Kidney epithelial cell (primary cell): ENCODE measurements at regions not wholly inside any gene's neighbourhood (a gene's known extent, or its start where the extent isn't known, plus 50 kb on each side); places are given as distances from the start of the nearest gene placed in this dataset.

ENCODE experiments used
- DNase-seq: peaks from one replicate; pipeline ENCODE4 v3.0.0-alpha.2; 2010; ENCODE audit warnings: low read depth
- H3K27me3 ChIP-seq: 2 replicates; pipeline ENCODE4 v1.6.0; 2011; ENCODE audit warnings: low read length; ENCODE audit not compliant: control insufficient read depth, insufficient read depth
- H3K36me3 ChIP-seq: 2 replicates; pipeline ENCODE4 v1.5.1; 2011; ENCODE audit warnings: low read length; ENCODE audit not compliant: control insufficient read depth, insufficient read depth
- H3K4me3 ChIP-seq: 2 replicates; pipeline ENCODE4 v1.5.1; 2011; ENCODE audit warnings: low read depth, mild to moderate bottlenecking, control low read depth, low read length
- CTCF ChIP-seq: IDR thresholded peaks from 2 replicates; pipeline ENCODE4 v1.5.1; 2011; ENCODE audit warnings: mild to moderate bottlenecking, moderate library complexity, low read length, control low read depth, inconsistent platforms; ENCODE audit not compliant: insufficient read depth, poor library complexity, severe bottlenecking

GRCh38 chr10:29119374-29119773 is 169.5 kb upstream of the LYZL1 start:
- peak; percentile 38 for TF ChIP-seq CTCF
- Histone ChIP-seq H3K4me3 (no peak overlapping the region), H3K36me3 (no peaks in the 10 kb centered on the region), H3K27me3 (no peaks in the 10 kb centered on the region)
- no peak for DNase-seq

- H3K4me3 ChIP-seq, result no peak overlapping the region
- no peak for DNase-seq
- TF ChIP-seq CTCF, result no peak
- no peaks in the 10 kb centered on the region for H3K27me3 ChIP-seq
- no peaks in the 10 kb centered on the region for H3K36me3 ChIP-seq
Observed at GRCh38 chr10:29120216-29120615, 168.7 kb upstream of the LYZL1 start.

GRCh38 chr10:29124864-29125263 is 164.0 kb upstream of the LYZL1 start:
- DNase-seq, result no peak
- Histone ChIP-seq H3K27me3 (no peaks in the 10 kb centered on the region), H3K4me3 (no peak overlapping the region), H3K36me3 (no peaks in the 10 kb centered on the region)
- no peak for TF ChIP-seq CTCF

- no peak for DNase-seq
- Histone ChIP-seq H3K36me3 (no peaks in the 10 kb centered on the region), H3K27me3 (no peaks in the 10 kb centered on the region), H3K4me3 (no peak overlapping the region)
- no peak for TF ChIP-seq CTCF
Observed at GRCh38 chr10:29127037-29127700, 161.7 kb upstream of the LYZL1 start.

- no peaks in the 10 kb centered on the region for H3K36me3 ChIP-seq
- H3K27me3 ChIP-seq, result no peaks in the 10 kb centered on the region
- no peak for DNase-seq
- TF ChIP-seq CTCF, result no peak
- no peak overlapping the region for H3K4me3 ChIP-seq
Observed at GRCh38 chr10:29127731-29128130, 161.1 kb upstream of the LYZL1 start.

GRCh38 chr10:29130190-29130673 is 158.6 kb upstream of the LYZL1 start:
- Histone ChIP-seq H3K4me3 (no peak overlapping the region), H3K36me3 (no peaks in the 10 kb centered on the region), H3K27me3 (no peaks in the 10 kb centered on the region)
- peak; percentile 66 for TF ChIP-seq CTCF
- no peak for DNase-seq
